Activated T-cell treated with anti-CD3 and anti-CD28 coated beads for 4 hours (primary cell): ENCODE measurements at regions not wholly inside any gene's neighbourhood (a gene's known extent, or its start where the extent isn't known, plus 50 kb on each side); places are given as distances from the start of the nearest gene placed in this dataset.

Source experiments
- DNase-seq: peaks from one replicate; pipeline ENCODE4 v3.0.0-alpha.2; 2020

GRCh38 chr3:109532257-109533216 lies 195.2 kb upstream of the DPPA4 start:
- peak; percentile 11 for DNase-seq

GRCh38 chr3:109545746-109546145 lies 208.4 kb upstream of the DPPA4 start:
- DNase-seq = no peak

GRCh38 chr3:109548192-109548938 lies 211.0 kb upstream of the DPPA4 start:
- DNase-seq = no peak

- DNase-seq = no peak
Measured at GRCh38 chr3:109553591-109554371, 216.4 kb upstream of the DPPA4 start.

- no peak for DNase-seq
Measured at GRCh38 chr3:109559389-109559788, 222.0 kb upstream of the DPPA4 start.

- no peak for DNase-seq
Measured at GRCh38 chr3:109563149-109563548, 225.8 kb upstream of the DPPA4 start.

GRCh38 chr3:109569135-109569846 lies 231.9 kb upstream of the DPPA4 start:
- no peak for DNase-seq

GRCh38 chr3:109570408-109570807 lies 233.1 kb upstream of the DPPA4 start:
- DNase-seq = no peak

GRCh38 chr3:109572301-109572700 lies 235.0 kb upstream of the DPPA4 start:
- no peak for DNase-seq

GRCh38 chr3:109596991-109597390 lies 259.6 kb upstream of the DPPA4 start:
- no peak for DNase-seq

- DNase-seq = no peak
Measured at GRCh38 chr3:109597444-109597843, 260.1 kb upstream of the DPPA4 start.

- no peak for DNase-seq
Measured at GRCh38 chr3:109607897-109608296, 270.6 kb upstream of the DPPA4 start.

GRCh38 chr3:109608574-109608973 lies 271.2 kb upstream of the DPPA4 start:
- DNase-seq = no peak

- DNase-seq = no peak
Measured at GRCh38 chr3:109618766-109619378, 281.5 kb upstream of the DPPA4 start.

- DNase-seq = no peak
Measured at GRCh38 chr3:109631897-109632296, 294.6 kb upstream of the DPPA4 start.

- no peak for DNase-seq
Measured at GRCh38 chr3:109640146-109640652, 302.9 kb upstream of the DPPA4 start.

GRCh38 chr3:109642025-109642424 lies 304.7 kb upstream of the DPPA4 start:
- no peak for DNase-seq

GRCh38 chr3:109643590-109643989 lies 306.2 kb upstream of the DPPA4 start:
- DNase-seq = no peak

GRCh38 chr3:109644332-109644731 lies 307.0 kb upstream of the DPPA4 start:
- no peak for DNase-seq

- DNase-seq = no peak
Measured at GRCh38 chr3:109644746-109645145, 307.4 kb upstream of the DPPA4 start.

- no peak for DNase-seq
Measured at GRCh38 chr3:109648027-109648426, 310.7 kb upstream of the DPPA4 start.

GRCh38 chr3:109656225-109656624 lies 318.9 kb upstream of the DPPA4 start:
- DNase-seq = no peak
